Stimulated activated CD4-positive, alpha-beta T cell treated with anti-CD3 and anti-CD28 coated beads, Interleukin-4, amount 100 ng/mL, for 4 hours (primary cell): ENCODE measurements at regions not wholly inside any gene's neighbourhood (a gene's known extent, or its start where the extent isn't known, plus 50 kb on each side); places are given as distances from the start of the nearest gene placed in this dataset.
"Not testable (repeated sequence)": the region's sequence is repeated elsewhere in the genome, so short reads cannot be mapped to it uniquely, and the experiment has no call there.

ENCODE experiments used
- DNase-seq, 2 experiments: peaks; one replicate each; pipeline ENCODE4 v3.0.0-alpha.2; 2020

- DNase-seq, result no peak
Observed at GRCh38 chr13:88436974-88437373, 765.8 kb downstream of the SLITRK5 start.

GRCh38 chr13:88450515-88450914 lies 779.3 kb downstream of the SLITRK5 start:
- DNase-seq, result no peak

GRCh38 chr13:88456151-88456550 lies 785.0 kb downstream of the SLITRK5 start:
- no peak for DNase-seq

- DNase-seq, result no peak
Observed at GRCh38 chr13:88459331-88459730, 788.2 kb downstream of the SLITRK5 start.

GRCh38 chr13:88461272-88462009 lies 790.3 kb downstream of the SLITRK5 start:
- DNase-seq, result no peak

- no peak for DNase-seq
Observed at GRCh38 chr13:88464851-88465250, 793.7 kb downstream of the SLITRK5 start.

GRCh38 chr13:88472316-88472715 lies 801.1 kb downstream of the SLITRK5 start:
- no peak for DNase-seq

- no peak for DNase-seq
Observed at GRCh38 chr13:88483202-88483601, 812.0 kb downstream of the SLITRK5 start.

- DNase-seq, result no peak
Observed at GRCh38 chr13:88507909-88508308, 836.7 kb downstream of the SLITRK5 start.

- DNase-seq, result not testable (repeated sequence)
Observed at GRCh38 chr13:88512993-88513392, 841.8 kb downstream of the SLITRK5 start.

- DNase-seq, result no peak
Observed at GRCh38 chr13:88526186-88526852, 855.1 kb downstream of the SLITRK5 start.

GRCh38 chr13:88526853-88527215 lies 855.7 kb downstream of the SLITRK5 start:
- DNase-seq, result no peak

- no peak for DNase-seq
Observed at GRCh38 chr13:88541994-88542393, 870.8 kb downstream of the SLITRK5 start.

GRCh38 chr13:88544836-88545235 lies 873.7 kb downstream of the SLITRK5 start:
- no peak for DNase-seq

GRCh38 chr13:88552966-88553365 lies 881.8 kb downstream of the SLITRK5 start:
- DNase-seq, result no peak

- no peak for DNase-seq
Observed at GRCh38 chr13:88565566-88565965, 894.4 kb downstream of the SLITRK5 start.

GRCh38 chr13:88585861-88586260 lies 914.7 kb downstream of the SLITRK5 start:
- no peak for DNase-seq

- no peak for DNase-seq
Observed at GRCh38 chr13:88586263-88586662, 915.1 kb downstream of the SLITRK5 start.

- DNase-seq, result no peak
Observed at GRCh38 chr13:88590574-88590973, 919.4 kb downstream of the SLITRK5 start.

GRCh38 chr13:88592105-88592504 lies 920.9 kb downstream of the SLITRK5 start:
- no peak for DNase-seq

- DNase-seq, result no peak
Observed at GRCh38 chr13:88601949-88602348, 930.8 kb downstream of the SLITRK5 start.

- DNase-seq, result no peak
Observed at GRCh38 chr13:88602786-88603777, 931.9 kb downstream of the SLITRK5 start.

GRCh38 chr13:88617176-88617575 lies 946.0 kb downstream of the SLITRK5 start:
- DNase-seq, result no peak
